ENCODE measurements at regions not wholly inside any gene's neighbourhood (a gene's known extent, or its start where the extent isn't known, plus 50 kb on each side); places are given as distances from the start of the nearest gene placed in this dataset.

DNA sequence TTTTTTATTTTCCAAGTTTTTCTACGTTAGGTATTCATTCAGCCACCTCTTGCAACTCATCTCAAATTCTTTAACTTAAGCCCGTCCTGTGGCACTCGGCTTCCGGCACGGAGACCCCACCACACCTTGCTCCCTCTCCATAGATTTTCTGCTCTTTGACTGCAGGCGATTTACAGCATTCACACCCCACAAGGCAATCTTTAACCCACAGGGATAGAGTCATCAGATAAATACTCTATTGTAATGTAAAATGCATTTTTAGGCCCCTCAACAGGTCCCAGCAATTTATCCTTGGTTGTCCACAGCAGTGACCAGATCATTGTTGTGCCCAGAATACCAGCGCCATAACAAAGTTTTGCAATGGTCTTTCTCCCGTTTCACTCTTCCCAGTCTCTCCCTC lies 132.3 kb upstream of the EPHA4 start:
- Histone ChIP-seq H2BK120ac (ENCODE audit: low read depth, low read length) (no peak overlapping the region), H2BK15ac (ENCODE audit: low read depth, low read length) (no peak overlapping the region), H3K23ac (ENCODE audit: low read depth, low read length) (no peak overlapping the region), H2AK5ac (ENCODE audit: low read depth, low read length) (no peak overlapping the region), H3K4ac (ENCODE audit: low read depth, low read length) (no peak overlapping the region), H2BK5ac (ENCODE audit: low read depth, low read length, poor library complexity, severe bottlenecking) (no peak overlapping the region), H4K5ac (ENCODE audit: low read depth, low read length) (no peak overlapping the region), H3K9me1 (ENCODE audit: insufficient read depth, low read length) (no peaks in the 10 kb centered on the region), H4K91ac (ENCODE audit: insufficient read depth, low read depth, low read length) (no peak overlapping the region), H3K36me3 (ENCODE audit: control insufficient read depth, insufficient read depth, low read length) (no peaks in the 10 kb centered on the region), H3K56ac (ENCODE audit: extremely low read depth, insufficient read depth, low read length) (no peak overlapping the region), H3K9ac (ENCODE audit: low read depth, low read length) (no peak overlapping the region), H2BK20ac (ENCODE audit: low read depth, low read length) (no peak overlapping the region), H3K4me3 (ENCODE audit: insufficient read depth, low read depth, low read length) (no peak overlapping the region), H3K4me1 (ENCODE audit: control insufficient read depth, insufficient read depth, low read length) (no peaks in the 10 kb centered on the region), H2AK9ac (replicated peaks; ENCODE audit: low read depth, low read length, poor library complexity) (no peak overlapping the region), H4K8ac (ENCODE audit: low read depth in 2 of 2, low read length in 2 of 2) (no peak overlapping the region), H3K14ac (replicated peaks; ENCODE audit: low read depth, low read length) (no peak overlapping the region), H3K4me2 (ENCODE audit: low read depth, low read length) (no peak overlapping the region), H3K27me3 (ENCODE audit: control insufficient read depth, insufficient read depth, low read length) (no peaks in the 10 kb centered on the region), H3K18ac (ENCODE audit: low read depth, low read length) (no peak overlapping the region), H3K27ac (ENCODE audit: insufficient read depth, low read length) (no peak overlapping the region), H4K20me1 (ENCODE audit: insufficient read depth, low read length) (no peaks in the 10 kb centered on the region), H2AFZ (replicated peaks; ENCODE audit: low read length, poor library complexity) (no peak overlapping the region), H3K9me3 (ENCODE audit: control insufficient read depth, insufficient read depth, low read length) (no peaks in the 10 kb centered on the region), H3K79me1 (ENCODE audit: low read depth in 1 of 2, low read length in 2 of 2) (no peaks in the 10 kb centered on the region)
- WGBS, 2 experiments (ENCODE audit: extremely low coverage in 2 of 2, insufficient read length in 1 of 2): 80% methylated on average over 1 of the region's 8 CpGs; no CpG with 5 or more reads in 1 of the 2 experiments
- TF ChIP-seq CTCF (conservative IDR thresholded peaks at IDR 0.05; ENCODE audit: low read depth, low read length) (no peak), RCOR1 (IDR thresholded peaks at IDR 0.05; ENCODE audit: insufficient replicate concordance, low read length) (no peak), RFX5 (IDR thresholded peaks at IDR 0.05; ENCODE audit: low read depth, low read length) (no peak), RAD21 (IDR thresholded peaks at IDR 0.05; ENCODE audit: low read length) (no peak), POLR2A (IDR thresholded peaks at IDR 0.05; ENCODE audit: low read depth, low read length) (no peak), SMC3 (IDR thresholded peaks at IDR 0.05; ENCODE audit: low read depth, low read length) (no peak), MAZ (IDR thresholded peaks at IDR 0.05; ENCODE audit: borderline replicate concordance, low read depth, low read length) (no peak), ELK1 (IDR thresholded peaks at IDR 0.05; ENCODE audit: borderline replicate concordance, low read depth, low read length) (no peak), NFE2L2 (IDR thresholded peaks at IDR 0.05; ENCODE audit: low read depth, low read length) (no peak), CHD1 (IDR thresholded peaks at IDR 0.05; ENCODE audit: low read depth, low read length) (no peak), CEBPB (IDR thresholded peaks at IDR 0.05; ENCODE audit: low read depth, low read length) (no peak), BHLHE40 (IDR thresholded peaks at IDR 0.05; ENCODE audit: low read depth, low read length) (no peak), FOS (IDR thresholded peaks at IDR 0.05; ENCODE audit: low read depth, low read length) (no peak), MAFK (IDR thresholded peaks at IDR 0.05; ENCODE audit: low read depth, low read length) (no peak), MXI1 (IDR thresholded peaks at IDR 0.05; ENCODE audit: borderline replicate concordance, low read depth, low read length) (no peak)
- TF ChIP-seq, protein P1, sequence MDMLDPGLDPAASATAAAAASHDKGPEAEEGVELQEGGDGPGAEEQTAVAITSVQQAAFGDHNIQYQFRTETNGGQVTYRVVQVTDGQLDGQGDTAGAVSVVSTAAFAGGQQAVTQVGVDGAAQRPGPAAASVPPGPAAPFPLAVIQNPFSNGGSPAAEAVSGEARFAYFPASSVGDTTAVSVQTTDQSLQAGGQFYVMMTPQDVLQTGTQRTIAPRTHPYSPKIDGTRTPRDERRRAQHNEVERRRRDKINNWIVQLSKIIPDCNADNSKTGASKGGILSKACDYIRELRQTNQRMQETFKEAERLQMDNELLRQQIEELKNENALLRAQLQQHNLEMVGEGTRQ (IDR thresholded peaks at IDR 0.05; ENCODE audit: low read depth, low read length): no peak
- ChIA-PET POLR2A (ENCODE audit: unreplicated experiment) (no interaction called here), CTCF (no interaction called here)
- intact Hi-C loops (cut with micrococcal nuclease) (no loop called here), dilution Hi-C loops (cut with HindIII; ENCODE audit: low sequenced_read_pairs, unreplicated experiment) (no loop called here), in situ Hi-C loops (cut with MboI; ENCODE audit: low sequenced_read_pairs) (no loop called here)
- ATAC-seq (ENCODE audit: low read depth) (no peak), DNase-seq (no peak)
- no TSS peak for BruUV-seq (replicated peaks)
